T-helper 1 cell treated with Interleukin-12 subunit alpha and Interleukin-12 subunit beta and Interleukin-4 antibody, amounts not matched to agents 30 μg/mL and 1 μg/mL, for 36 hours (primary cell): ENCODE measurements at regions not wholly inside any gene's neighbourhood (a gene's known extent, or its start where the extent isn't known, plus 50 kb on each side); places are given as distances from the start of the nearest gene placed in this dataset.
"Not testable (repeated sequence)": the region's sequence is repeated elsewhere in the genome, so short reads cannot be mapped to it uniquely, and the experiment has no call there.

Source experiments
- H3K27ac Mint-ChIP-seq: one replicate; pipeline ENCODE4 v1.8.0; 2021; ENCODE audit warnings: mild to moderate bottlenecking, mixed read lengths
- H3K27me3 Mint-ChIP-seq: one replicate; pipeline ENCODE4 v1.8.0; 2021; ENCODE audit warnings: low read depth, mixed read lengths
- H3K36me3 Mint-ChIP-seq: one replicate; pipeline ENCODE4 v1.8.0; 2021; ENCODE audit warnings: low read depth, mixed read lengths
- H3K4me1 Mint-ChIP-seq: one replicate; pipeline ENCODE4 v1.8.0; 2021; ENCODE audit warnings: low read depth, mixed read lengths
- H3K4me3 Mint-ChIP-seq: one replicate; pipeline ENCODE4 v1.8.0; 2021; ENCODE audit warnings: mild to moderate bottlenecking, moderate library complexity, mixed read lengths
- H3K9me3 Mint-ChIP-seq: one replicate; pipeline ENCODE4 v1.8.0; 2021; ENCODE audit warnings: mixed read lengths

- no peaks in the 10 kb centered on the region for H3K4me1 Mint-ChIP-seq
- no peaks in the 10 kb centered on the region for H3K9me3 Mint-ChIP-seq
- no peaks in the 10 kb centered on the region for H3K36me3 Mint-ChIP-seq
- H3K27me3 Mint-ChIP-seq, result no peaks in the 10 kb centered on the region
- no peak overlapping the region for H3K4me3 Mint-ChIP-seq
- no peak overlapping the region for H3K27ac Mint-ChIP-seq
Measured at GRCh38 chr10:63972949-63973827, 452.0 kb downstream of the REEP3 start.

GRCh38 chr10:63976538-63976937 lies 455.3 kb downstream of the REEP3 start:
- Mint-ChIP-seq H3K4me1 (no peaks in the 10 kb centered on the region), H3K4me3 (no peak overlapping the region), H3K27ac (no peak overlapping the region), H3K36me3 (no peaks in the 10 kb centered on the region), H3K27me3 (no peaks in the 10 kb centered on the region), H3K9me3 (no peaks in the 10 kb centered on the region)

GRCh38 chr10:63977329-63977923 lies 456.2 kb downstream of the REEP3 start:
- Mint-ChIP-seq H3K9me3 (no peaks in the 10 kb centered on the region), H3K4me1 (no peaks in the 10 kb centered on the region), H3K27me3 (no peaks in the 10 kb centered on the region), H3K36me3 (no peaks in the 10 kb centered on the region), H3K27ac (no peak overlapping the region), H3K4me3 (no peak overlapping the region)

GRCh38 chr10:63980870-63981269 lies 459.7 kb downstream of the REEP3 start:
- not testable (repeated sequence) for H3K36me3 Mint-ChIP-seq, H3K27ac Mint-ChIP-seq, H3K27me3 Mint-ChIP-seq, H3K4me3 Mint-ChIP-seq, H3K4me1 Mint-ChIP-seq, H3K9me3 Mint-ChIP-seq

GRCh38 chr10:63984061-63984460 lies 462.9 kb downstream of the REEP3 start:
- not testable (repeated sequence) for H3K27ac Mint-ChIP-seq, H3K4me1 Mint-ChIP-seq, H3K27me3 Mint-ChIP-seq, H3K4me3 Mint-ChIP-seq, H3K9me3 Mint-ChIP-seq, H3K36me3 Mint-ChIP-seq

GRCh38 chr10:63986536-63986935 lies 465.3 kb downstream of the REEP3 start:
- Mint-ChIP-seq H3K4me3 (no peak overlapping the region), H3K27ac (no peak overlapping the region), H3K36me3 (no peaks in the 10 kb centered on the region), H3K9me3 (peaks cover 7% of the 10 kb centered on the region), H3K27me3 (no peaks in the 10 kb centered on the region), H3K4me1 (no peaks in the 10 kb centered on the region)

GRCh38 chr10:63987212-63987611 lies 466.0 kb downstream of the REEP3 start:
- Mint-ChIP-seq H3K4me1 (no peaks in the 10 kb centered on the region), H3K4me3 (no peak overlapping the region), H3K36me3 (no peaks in the 10 kb centered on the region), H3K27ac (no peak overlapping the region), H3K9me3 (peaks cover 7% of the 10 kb centered on the region), H3K27me3 (no peaks in the 10 kb centered on the region)

GRCh38 chr10:63994371-63994770 lies 473.2 kb downstream of the REEP3 start:
- H3K4me3 Mint-ChIP-seq, result no peak overlapping the region
- no peak overlapping the region for H3K27ac Mint-ChIP-seq
- H3K4me1 Mint-ChIP-seq, result no peaks in the 10 kb centered on the region
- H3K9me3 Mint-ChIP-seq, result peaks cover 4% of the 10 kb centered on the region
- no peaks in the 10 kb centered on the region for H3K27me3 Mint-ChIP-seq
- H3K36me3 Mint-ChIP-seq, result no peaks in the 10 kb centered on the region

GRCh38 chr10:64007157-64007556 lies 486.0 kb downstream of the REEP3 start:
- Mint-ChIP-seq H3K36me3 (no peaks in the 10 kb centered on the region), H3K9me3 (no peaks in the 10 kb centered on the region), H3K27me3 (no peaks in the 10 kb centered on the region), H3K27ac (no peak overlapping the region), H3K4me1 (no peaks in the 10 kb centered on the region), H3K4me3 (no peak overlapping the region)

GRCh38 chr10:64010711-64011110 lies 489.5 kb downstream of the REEP3 start:
- no peaks in the 10 kb centered on the region for H3K9me3 Mint-ChIP-seq
- no peak overlapping the region for H3K27ac Mint-ChIP-seq
- H3K4me1 Mint-ChIP-seq, result no peaks in the 10 kb centered on the region
- no peaks in the 10 kb centered on the region for H3K27me3 Mint-ChIP-seq
- no peaks in the 10 kb centered on the region for H3K36me3 Mint-ChIP-seq
- H3K4me3 Mint-ChIP-seq, result no peak overlapping the region

GRCh38 chr10:64011912-64012714 lies 490.9 kb downstream of the REEP3 start:
- H3K27ac Mint-ChIP-seq, result no peak overlapping the region

GRCh38 chr10:64014281-64014680 lies 493.1 kb downstream of the REEP3 start:
- Mint-ChIP-seq H3K4me1 (no peaks in the 10 kb centered on the region), H3K27ac (no peak overlapping the region), H3K9me3 (no peaks in the 10 kb centered on the region), H3K27me3 (no peaks in the 10 kb centered on the region), H3K36me3 (no peaks in the 10 kb centered on the region), H3K4me3 (no peak overlapping the region)

More at GRCh38 chr10:64011912-64012714, 490.9 kb downstream of the REEP3 start:
- no peaks in the 10 kb centered on the region for H3K27me3 Mint-ChIP-seq
- no peak overlapping the region for H3K4me3 Mint-ChIP-seq
- H3K9me3 Mint-ChIP-seq, result no peaks in the 10 kb centered on the region
- H3K4me1 Mint-ChIP-seq, result no peaks in the 10 kb centered on the region
- no peaks in the 10 kb centered on the region for H3K36me3 Mint-ChIP-seq

GRCh38 chr10:64023926-64024470 lies 502.8 kb downstream of the REEP3 start:
- H3K27me3 Mint-ChIP-seq, result no peaks in the 10 kb centered on the region
- H3K9me3 Mint-ChIP-seq, result no peaks in the 10 kb centered on the region
- no peak overlapping the region for H3K4me3 Mint-ChIP-seq
- H3K27ac Mint-ChIP-seq, result no peak overlapping the region
- no peaks in the 10 kb centered on the region for H3K4me1 Mint-ChIP-seq
- H3K36me3 Mint-ChIP-seq, result no peaks in the 10 kb centered on the region

GRCh38 chr10:64033711-64034110 lies 512.5 kb downstream of the REEP3 start:
- Mint-ChIP-seq H3K27ac (no peak overlapping the region), H3K27me3 (no peaks in the 10 kb centered on the region), H3K36me3 (no peaks in the 10 kb centered on the region)

More at GRCh38 chr10:64033711-64034110, 512.5 kb downstream of the REEP3 start:
- no peak overlapping the region for H3K4me3 Mint-ChIP-seq
- no peaks in the 10 kb centered on the region for H3K9me3 Mint-ChIP-seq
- H3K4me1 Mint-ChIP-seq, result no peaks in the 10 kb centered on the region
